B cell (primary cell): ENCODE measurements at regions not wholly inside any gene's neighbourhood (a gene's known extent, or its start where the extent isn't known, plus 50 kb on each side); places are given as distances from the start of the nearest gene placed in this dataset.

Source experiments
- ATAC-seq: fragments of 200-7000 bp; cut with Tn5 transposase; one replicate; pipeline ENCODE4 v1.10.0; 2021; ENCODE audit warnings: low read depth, mild to moderate bottlenecking, moderate number of reproducible peaks, moderate library complexity
- CTCF ChIA-PET: fragments of 350-600 bp; sonication (Branson Sonifier 250); formaldehyde crosslinking; loops from one replicate; lab custom pipeline; 2021; ENCODE audit warnings: antibody characterized with exemption, inconsistent platforms; lab: Charles Lee
- POLR2A ChIA-PET: fragments of 350-600 bp; sonication (Branson Sonifier 250); formaldehyde crosslinking; loops from one replicate; lab custom pipeline; 2021; ENCODE audit warnings: antibody characterized with exemption; lab: Charles Lee
- DNase-seq: peaks from one replicate; pipeline ENCODE4 v3.0.0; 2013
- H2AFZ ChIP-seq: 2 replicates; pipeline ENCODE4 v1.6.1; 2012; ENCODE audit warnings: mild to moderate bottlenecking, low read depth, low read length; ENCODE audit not compliant: insufficient read depth, poor library complexity, severe bottlenecking
- H3K27ac ChIP-seq, 2 donors: 1 replicate in 1 of 2; 2 replicates in 1 of 2; pipeline ENCODE4 v1.5.1; 2012 to 2013; ENCODE audit warnings: low read length in 2 of 2, mild to moderate bottlenecking in 2 of 2, moderate library complexity in 1 of 2
- H3K27me3 ChIP-seq, 4 experiments: fragments of 200-600 bp in 1 of 4; sonication (generic) in 1 of 4; replicated peaks in 1 of 4; 1 replicate in 2 of 4; 2 replicates in 2 of 4; pipeline versions ENCODE4 v1.6.1 to v1.7.0; 2013 to 2016; ENCODE audit warnings: low read length in 3 of 4, mild to moderate bottlenecking in 2 of 4, mixed read lengths in 1 of 4, moderate library complexity in 1 of 4; ENCODE audit not compliant: insufficient read depth in 4 of 4, control insufficient read depth in 3 of 4; ENCODE audit errors: control extremely low read depth in 1 of 4
- H3K36me3 ChIP-seq, 2 experiments: replicated peaks in 1 of 2; 1 replicate in 1 of 2; 2 replicates in 1 of 2; pipeline versions ENCODE4 v1.6.1 to v1.7.1; 2013; ENCODE audit warnings: low read length in 1 of 2; ENCODE audit not compliant: insufficient read depth in 2 of 2, control insufficient read depth in 1 of 2; ENCODE audit errors: control extremely low read depth in 1 of 2, extremely low read depth in 1 of 2
- H3K4me1 ChIP-seq, 2 donors: fragments of 200-600 bp in 1 of 2; sonication (generic) in 1 of 2; 1 replicate in 1 of 2; 2 replicates in 1 of 2; pipeline versions ENCODE4 v1.5.1 to v1.6.1; 2013 to 2017; ENCODE audit warnings: low read length in 2 of 2; ENCODE audit not compliant: control insufficient read depth in 2 of 2, insufficient read depth in 2 of 2
- H3K4me2 ChIP-seq: replicated peaks from 2 replicates; pipeline ENCODE3; 2012; ENCODE audit warnings: mild to moderate bottlenecking, low read depth, low read length; ENCODE audit not compliant: poor library complexity, severe bottlenecking
- H3K4me3 ChIP-seq, 5 experiments: fragments of 200-600 bp in 1 of 5; sonication (generic) in 1 of 5; 1 replicate in 3 of 5; 2 replicates in 2 of 5; pipeline versions ENCODE4 v1.5.1 to v1.7.0; 2011 to 2016; ENCODE audit warnings: low read length in 4 of 5, mild to moderate bottlenecking in 4 of 5, low read depth in 2 of 5, control low read depth in 1 of 5, moderate library complexity in 1 of 5; ENCODE audit not compliant: insufficient read depth in 1 of 5; ENCODE audit errors: control extremely low read depth in 1 of 5, extremely low read depth in 1 of 5
- H3K79me2 ChIP-seq: fragments of 200-600 bp; sonication (generic); one replicate; pipeline ENCODE4 v1.6.0; 2016; ENCODE audit warnings: low read length; ENCODE audit not compliant: control insufficient read depth, insufficient read depth
- H3K9ac ChIP-seq: fragments of 200-600 bp; sonication (generic); 2 replicates; pipeline ENCODE4 v1.6.1; 2017; ENCODE audit warnings: mild to moderate bottlenecking, low read length, moderate library complexity
- H3K9me3 ChIP-seq, 3 donors: one replicate each; pipeline versions ENCODE4 v1.6.1 to v1.7.1; 2013; ENCODE audit warnings: low read length in 2 of 3; ENCODE audit not compliant: control insufficient read depth in 2 of 3, insufficient read depth in 1 of 3; ENCODE audit errors: control extremely low read depth in 1 of 3
- H4K20me1 ChIP-seq: 2 replicates; pipeline ENCODE4 v1.6.0; 2012; ENCODE audit warnings: mild to moderate bottlenecking, low read length; ENCODE audit not compliant: insufficient read depth, control insufficient read depth, poor library complexity, severe bottlenecking
- H3K27ac Mint-ChIP-seq: one replicate; pipeline ENCODE4 v1.8.0; 2021; ENCODE audit warnings: mixed read lengths
- H3K27me3 Mint-ChIP-seq: one replicate; pipeline ENCODE4 v1.8.0; 2021; ENCODE audit warnings: mixed read lengths
- H3K4me1 Mint-ChIP-seq: one replicate; pipeline ENCODE4 v1.8.0; 2021; ENCODE audit warnings: mixed read lengths
- H3K4me3 Mint-ChIP-seq: one replicate; pipeline ENCODE4 v1.8.0; 2021; ENCODE audit warnings: mixed read lengths
- H3K9me3 Mint-ChIP-seq: one replicate; pipeline ENCODE4 v1.8.0; 2022; ENCODE audit warnings: mixed read lengths; ENCODE audit not compliant: insufficient read depth
- EZH2 ChIP-seq: IDR thresholded peaks from 2 replicates; pipeline ENCODE4 v1.6.1; 2012; ENCODE audit warnings: borderline replicate concordance, low read depth, mild to moderate bottlenecking, moderate library complexity, low read length; ENCODE audit not compliant: insufficient read depth, poor library complexity, severe bottlenecking
- WGBS: methylation state at CpG from one replicate; pipeline ENCODE4 v1.1.5; 2013; ENCODE audit warnings: missing lambda C conversion rate; ENCODE audit not compliant: insufficient coverage; 5-methylcytosine and 5-hydroxymethylcytosine counted together
- intact Hi-C: fragments of 100-400 bp; cut with micrococcal nuclease; formaldehyde crosslinking; loops from one replicate; pipeline ENCODE4 v1.10.0; 2022
- TF ChIP-seq, protein P1 (sequence below): fragments of 200-600 bp; IDR thresholded peaks from one replicate; pipeline ENCODE4 v1.8.0; 2022; ENCODE audit warnings: antibody characterized with exemption, mild to moderate bottlenecking

DNA sequence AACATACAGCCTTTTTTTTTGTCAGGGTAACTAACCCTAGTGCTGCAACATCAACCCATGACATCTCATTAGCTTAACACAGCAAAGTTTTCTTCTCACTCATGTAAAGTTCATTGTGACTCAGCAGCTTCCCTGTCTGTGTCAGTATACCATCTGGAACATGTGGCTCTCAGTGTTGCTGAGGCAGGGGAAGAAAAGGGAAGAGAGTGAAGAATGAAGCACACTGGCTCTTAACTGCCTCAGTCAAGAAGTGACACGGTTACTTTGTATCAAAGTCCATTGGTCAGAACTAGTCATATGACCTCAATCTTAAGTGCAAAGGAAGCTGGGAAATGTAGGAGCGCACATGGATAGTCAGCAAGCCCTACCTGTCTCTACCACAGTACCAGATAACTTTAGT, 185.0 kb upstream of the ELL2 start:
- ATAC-seq: no peak
- 17% methylated on average over 1 of the region's 2 CpGs for WGBS
- Mint-ChIP-seq H3K27me3 (no peaks in the 10 kb centered on the region), H3K27ac (no peak overlapping the region), H3K4me3 (no peak overlapping the region), H3K4me1 (no peaks in the 10 kb centered on the region), H3K9me3 (no peaks in the 10 kb centered on the region)
- no peak for TF ChIP-seq EZH2
- TF ChIP-seq, protein P1, sequence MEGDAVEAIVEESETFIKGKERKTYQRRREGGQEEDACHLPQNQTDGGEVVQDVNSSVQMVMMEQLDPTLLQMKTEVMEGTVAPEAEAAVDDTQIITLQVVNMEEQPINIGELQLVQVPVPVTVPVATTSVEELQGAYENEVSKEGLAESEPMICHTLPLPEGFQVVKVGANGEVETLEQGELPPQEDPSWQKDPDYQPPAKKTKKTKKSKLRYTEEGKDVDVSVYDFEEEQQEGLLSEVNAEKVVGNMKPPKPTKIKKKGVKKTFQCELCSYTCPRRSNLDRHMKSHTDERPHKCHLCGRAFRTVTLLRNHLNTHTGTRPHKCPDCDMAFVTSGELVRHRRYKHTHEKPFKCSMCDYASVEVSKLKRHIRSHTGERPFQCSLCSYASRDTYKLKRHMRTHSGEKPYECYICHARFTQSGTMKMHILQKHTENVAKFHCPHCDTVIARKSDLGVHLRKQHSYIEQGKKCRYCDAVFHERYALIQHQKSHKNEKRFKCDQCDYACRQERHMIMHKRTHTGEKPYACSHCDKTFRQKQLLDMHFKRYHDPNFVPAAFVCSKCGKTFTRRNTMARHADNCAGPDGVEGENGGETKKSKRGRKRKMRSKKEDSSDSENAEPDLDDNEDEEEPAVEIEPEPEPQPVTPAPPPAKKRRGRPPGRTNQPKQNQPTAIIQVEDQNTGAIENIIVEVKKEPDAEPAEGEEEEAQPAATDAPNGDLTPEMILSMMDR: no peak
- ChIA-PET POLR2A (no interaction called here), CTCF (no interaction called here)
- intact Hi-C loops: no loop called here
- DNase-seq: peak; percentile 3
- Histone ChIP-seq H3K36me3 (no peaks in the 10 kb centered on the region), H2AFZ (no peak overlapping the region), H4K20me1 (no peaks in the 10 kb centered on the region), H3K4me2 (no peak overlapping the region), H3K27ac (no peak overlapping the region), H3K9me3 (no peaks in the 10 kb centered on the region), H3K4me3 (no peak overlapping the region), H3K27me3 (no peaks in the 10 kb centered on the region), H3K9ac (no peak overlapping the region), H3K79me2 (no peaks in the 10 kb centered on the region), H3K4me1 (no peaks in the 10 kb centered on the region)

DNA sequence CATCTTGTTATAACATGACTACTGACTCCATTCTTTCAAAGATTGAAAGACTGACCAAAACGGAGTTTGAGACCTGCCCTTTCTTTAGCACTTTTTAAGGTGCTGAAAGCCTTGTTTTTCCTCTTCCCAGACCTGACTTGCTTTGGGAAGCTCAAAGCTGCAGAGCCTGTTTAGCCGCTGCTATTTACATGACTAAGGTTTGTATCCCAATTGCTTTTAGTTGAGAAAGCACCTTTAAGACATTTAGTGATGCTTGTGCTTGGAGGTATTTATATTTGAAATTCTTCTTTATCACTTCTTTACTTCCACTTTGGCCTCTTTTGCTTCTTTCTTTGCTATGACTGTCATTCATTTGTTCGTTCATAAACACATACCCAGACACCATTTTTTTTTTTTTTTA, 182.6 kb upstream of the ELL2 start:
- ATAC-seq: no peak
- H3K27ac ChIP-seq: no peak overlapping the region
- no peak overlapping the region for H3K4me2 ChIP-seq
- H3K27me3 Mint-ChIP-seq: no peaks in the 10 kb centered on the region
- intact Hi-C loops: no loop called here
- H2AFZ ChIP-seq: no peak overlapping the region
- DNase-seq: no peak
- H3K4me1 Mint-ChIP-seq: no peaks in the 10 kb centered on the region
- ChIA-PET CTCF (no interaction called here), POLR2A (no interaction called here)
- WGBS: 89% methylated on average over 1 of the region's 3 CpGs
- no peaks in the 10 kb centered on the region for H3K9me3 Mint-ChIP-seq
- no peak overlapping the region for H3K27ac Mint-ChIP-seq
- TF ChIP-seq EZH2: no peak
- TF ChIP-seq, protein P1: no peak
- no peaks in the 10 kb centered on the region for H3K27me3 ChIP-seq
- no peaks in the 10 kb centered on the region for H4K20me1 ChIP-seq
- no peak overlapping the region for H3K9ac ChIP-seq
- H3K4me1 ChIP-seq: no peaks in the 10 kb centered on the region
- H3K9me3 ChIP-seq: no peaks in the 10 kb centered on the region
- no peak overlapping the region for H3K4me3 Mint-ChIP-seq
- H3K4me3 ChIP-seq: no peak overlapping the region
- H3K79me2 ChIP-seq: no peaks in the 10 kb centered on the region
- H3K36me3 ChIP-seq: no peaks in the 10 kb centered on the region
